Cardiac fibroblast (primary cell): ENCODE measurements at regions not wholly inside any gene's neighbourhood (a gene's known extent, or its start where the extent isn't known, plus 50 kb on each side); places are given as distances from the start of the nearest gene placed in this dataset.
A peak's percentile ranks its signal among the peaks of the same experiment; 100 is the strongest.

Experiments used
- DNase-seq, 2 donors: peaks; one replicate each; pipeline versions ENCODE4 v3.0.0 to v3.0.0-alpha.2; 2010; ENCODE audit warnings: low read depth in 2 of 2
- H3K4me3 ChIP-seq, 2 donors: replicated peaks in 1 of 2; 1 replicate in 1 of 2; 2 replicates in 1 of 2; pipeline ENCODE4 v1.5.1; 2011; ENCODE audit warnings: low read depth in 2 of 2, low read length in 2 of 2, mild to moderate bottlenecking in 2 of 2, moderate library complexity in 1 of 2
- TF ChIP-seq, protein P1 (sequence below): IDR thresholded peaks from one replicate; pipeline ENCODE4 v1.5.1; 2011; ENCODE audit warnings: low read depth, mild to moderate bottlenecking, low read length, inconsistent platforms

DNA sequence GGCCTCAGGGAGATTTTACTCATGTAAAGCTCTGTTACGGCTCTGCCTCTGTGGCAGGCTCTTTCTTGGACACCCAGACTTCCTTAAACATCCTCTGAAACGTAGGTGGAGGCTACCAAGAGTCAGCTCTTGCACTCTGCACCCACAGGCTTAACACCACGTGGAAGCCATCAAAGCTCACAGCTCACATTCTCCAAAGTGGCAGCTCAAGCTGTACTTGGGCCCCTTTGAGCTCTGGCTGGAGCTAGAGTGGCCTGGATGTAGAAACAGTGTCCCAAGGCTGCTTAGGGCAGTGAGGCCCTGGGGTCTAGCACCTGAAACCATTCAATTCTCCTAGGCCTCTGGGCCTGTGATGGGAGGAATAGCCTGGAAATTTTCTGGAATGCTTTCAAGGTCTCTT is 155.3 kb upstream of the CDKN3 start:
- TF ChIP-seq, protein P1, sequence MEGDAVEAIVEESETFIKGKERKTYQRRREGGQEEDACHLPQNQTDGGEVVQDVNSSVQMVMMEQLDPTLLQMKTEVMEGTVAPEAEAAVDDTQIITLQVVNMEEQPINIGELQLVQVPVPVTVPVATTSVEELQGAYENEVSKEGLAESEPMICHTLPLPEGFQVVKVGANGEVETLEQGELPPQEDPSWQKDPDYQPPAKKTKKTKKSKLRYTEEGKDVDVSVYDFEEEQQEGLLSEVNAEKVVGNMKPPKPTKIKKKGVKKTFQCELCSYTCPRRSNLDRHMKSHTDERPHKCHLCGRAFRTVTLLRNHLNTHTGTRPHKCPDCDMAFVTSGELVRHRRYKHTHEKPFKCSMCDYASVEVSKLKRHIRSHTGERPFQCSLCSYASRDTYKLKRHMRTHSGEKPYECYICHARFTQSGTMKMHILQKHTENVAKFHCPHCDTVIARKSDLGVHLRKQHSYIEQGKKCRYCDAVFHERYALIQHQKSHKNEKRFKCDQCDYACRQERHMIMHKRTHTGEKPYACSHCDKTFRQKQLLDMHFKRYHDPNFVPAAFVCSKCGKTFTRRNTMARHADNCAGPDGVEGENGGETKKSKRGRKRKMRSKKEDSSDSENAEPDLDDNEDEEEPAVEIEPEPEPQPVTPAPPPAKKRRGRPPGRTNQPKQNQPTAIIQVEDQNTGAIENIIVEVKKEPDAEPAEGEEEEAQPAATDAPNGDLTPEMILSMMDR: no peak
- DNase-seq: no peak
- no peak overlapping the region for H3K4me3 ChIP-seq

DNA sequence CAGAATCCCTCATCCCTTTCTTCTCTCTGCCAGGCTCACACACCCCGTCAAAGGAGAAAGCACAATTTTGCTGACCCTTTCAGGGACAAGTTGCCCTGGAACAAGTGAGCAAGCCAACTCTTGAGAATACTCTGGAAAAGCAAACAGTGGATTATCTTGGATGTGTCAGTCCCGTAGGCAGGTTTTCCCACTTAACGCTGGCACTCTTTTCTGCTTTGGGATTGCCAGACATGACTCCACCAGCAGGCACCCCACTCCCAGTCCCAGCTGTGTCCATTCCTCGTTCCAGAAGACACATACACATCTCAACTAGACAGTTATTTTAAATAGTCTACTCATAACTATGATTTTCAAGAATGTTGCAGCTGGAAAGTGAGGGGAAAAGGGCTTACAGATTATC is 145.5 kb upstream of the CDKN3 start:
- H3K4me3 ChIP-seq: no peak overlapping the region
- TF ChIP-seq, protein P1: no peak
- DNase-seq: no peak

DNA sequence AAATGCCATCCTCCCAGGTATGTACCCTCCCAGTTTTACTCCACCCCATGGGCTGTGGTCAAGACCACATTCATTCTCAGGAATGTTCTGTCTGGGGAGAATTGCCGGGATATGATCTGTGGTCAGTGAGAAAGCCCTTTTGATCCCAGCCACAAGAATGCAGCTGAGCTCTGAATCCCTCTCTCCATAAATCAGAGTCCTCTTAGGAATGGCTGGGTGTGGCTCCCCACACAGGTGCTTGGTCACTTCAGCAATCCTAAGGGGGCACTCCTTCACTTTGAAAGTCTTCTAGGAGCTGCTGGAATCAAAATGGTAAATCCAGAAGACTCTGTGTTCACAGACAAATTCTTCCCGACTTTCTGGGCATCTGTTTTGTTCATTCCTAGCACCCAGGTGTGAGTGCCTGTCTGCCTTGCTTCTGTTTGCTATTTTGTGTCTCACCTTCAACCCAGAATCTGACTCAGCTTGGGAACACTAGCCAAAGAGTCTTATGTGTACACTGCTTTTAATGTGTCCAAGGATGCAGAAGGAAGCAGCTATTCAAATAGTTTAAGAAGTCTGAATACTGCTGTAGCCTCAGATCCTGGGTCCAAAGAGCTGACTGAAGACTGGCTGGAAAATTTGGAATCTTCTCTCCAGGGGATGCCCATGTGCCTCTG is 144.6 kb upstream of the CDKN3 start:
- TF ChIP-seq, protein P1: no peak
- no peak overlapping the region for H3K4me3 ChIP-seq
- DNase-seq: peak; percentile 63 to 71

DNA sequence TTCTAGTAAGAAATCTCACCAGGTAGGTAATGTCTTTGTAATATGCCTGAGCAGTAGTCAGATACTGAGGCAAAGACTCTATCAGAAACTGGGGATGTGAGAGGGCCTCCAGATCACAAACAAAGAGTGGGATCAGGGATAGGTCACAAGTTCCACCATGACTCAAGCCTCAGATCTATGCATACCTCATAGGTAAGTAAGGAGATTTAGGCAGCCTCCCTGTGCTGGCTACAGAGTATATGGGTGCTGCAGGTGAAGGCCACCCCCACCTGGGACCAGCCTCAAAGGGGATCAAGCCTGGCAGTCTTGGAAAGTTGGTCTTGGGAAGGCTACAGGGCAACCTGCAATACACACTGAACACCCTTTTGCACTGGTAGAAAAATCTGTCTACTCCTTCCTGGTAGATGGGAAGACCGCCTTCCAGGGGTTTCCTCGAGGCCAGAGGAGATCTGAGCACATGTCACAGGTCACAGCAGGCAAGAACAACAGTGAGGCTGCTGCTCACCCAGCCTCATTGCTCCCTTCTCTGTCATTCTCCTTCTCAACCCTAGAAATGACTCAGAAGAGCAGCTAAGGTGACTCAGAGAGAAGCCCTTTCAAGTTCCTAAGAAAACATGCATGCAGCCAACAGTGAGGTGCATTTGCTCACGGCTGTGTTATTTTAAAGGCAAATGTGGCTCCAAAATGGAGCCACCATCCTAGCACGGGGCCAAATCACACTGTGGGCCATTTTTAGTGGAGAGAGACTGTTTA is 143.4 kb upstream of the CDKN3 start:
- peak; percentile 39 to 91 for DNase-seq
- TF ChIP-seq, protein P1: no peak
- no peak overlapping the region for H3K4me3 ChIP-seq

DNA sequence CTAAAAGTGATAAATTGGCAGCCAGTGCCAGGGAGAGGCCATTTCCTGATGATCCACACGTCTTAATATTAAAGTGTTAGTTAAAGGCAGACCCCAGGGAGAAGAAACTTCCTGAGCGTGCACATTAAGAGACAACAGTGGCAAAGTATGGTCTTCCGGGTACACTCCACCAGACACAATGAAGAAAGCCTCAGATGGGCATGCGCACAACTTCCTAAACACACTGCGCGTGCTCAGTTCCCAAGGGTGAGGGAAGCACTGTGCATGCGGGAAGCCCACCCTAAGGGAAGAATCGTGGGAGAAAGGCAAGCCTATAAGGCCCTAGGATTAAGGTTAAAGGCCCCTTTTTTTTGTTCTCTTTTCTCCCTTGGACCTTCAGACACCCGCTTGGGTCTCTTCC is 140.7 kb upstream of the CDKN3 start:
- DNase-seq: no peak
- H3K4me3 ChIP-seq: no peak overlapping the region
- TF ChIP-seq, protein P1: no peak

DNA sequence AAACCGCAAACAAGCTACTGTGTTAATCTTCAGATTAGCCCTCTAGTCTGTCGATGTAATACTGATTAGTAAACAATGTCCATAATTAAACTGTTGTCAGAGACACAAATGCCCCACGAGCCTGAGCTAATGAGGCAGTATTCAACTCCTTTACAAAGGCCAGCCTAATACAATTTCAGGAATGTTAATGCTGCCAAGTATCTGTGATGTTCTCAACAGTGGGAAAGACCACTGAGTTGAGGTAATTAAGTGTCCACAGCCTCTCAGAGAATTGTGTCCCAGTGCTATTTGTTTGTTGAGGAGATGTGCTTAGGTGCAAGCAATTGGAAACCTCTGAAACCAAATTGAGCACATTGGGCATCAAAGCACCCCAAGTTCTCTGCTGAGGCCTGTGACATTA is 139.4 kb upstream of the CDKN3 start:
- TF ChIP-seq, protein P1: no peak
- H3K4me3 ChIP-seq: no peak overlapping the region
- DNase-seq: no peak
